ENCODE measurements at regions not wholly inside any gene's neighbourhood (a gene's known extent, or its start where the extent isn't known, plus 50 kb on each side); places are given as distances from the start of the nearest gene placed in this dataset.

GRCh38 chr6:94414041-94414440, 994.7 kb upstream of the EPHA7 start:
- CTCF ChIA-PET, result no interaction called here
- H3K4me3 ChIP-seq (ENCODE audit: low read depth, low read length), result no peak overlapping the region
- TF ChIP-seq CTCF (IDR thresholded peaks at IDR 0.05; ENCODE audit: insufficient read depth, low read length, missing control alignments), result no peak
- POLR2A ChIA-PET, result no interaction called here
- no peak for DNase-seq (ENCODE audit: low read depth, low spot score)

GRCh38 chr6:94401311-94401710, 982.0 kb upstream of the EPHA7 start:
- ChIA-PET POLR2A (no interaction called here), CTCF (no interaction called here)
- TF ChIP-seq CTCF (IDR thresholded peaks at IDR 0.05; ENCODE audit: insufficient read depth, low read length, missing control alignments), result no peak
- no peak overlapping the region for H3K4me3 ChIP-seq (ENCODE audit: low read depth, low read length)
- DNase-seq (ENCODE audit: low read depth, low spot score), result no peak

GRCh38 chr6:94394822-94395221, 975.5 kb upstream of the EPHA7 start:
- DNase-seq (ENCODE audit: low read depth, low spot score), result no peak
- no peak for TF ChIP-seq CTCF (IDR thresholded peaks at IDR 0.05; ENCODE audit: insufficient read depth, low read length, missing control alignments)
- CTCF ChIA-PET, result no interaction called here
- POLR2A ChIA-PET, result no interaction called here
- H3K4me3 ChIP-seq (ENCODE audit: low read depth, low read length), result no peak overlapping the region

GRCh38 chr6:94389218-94389617, 969.9 kb upstream of the EPHA7 start:
- H3K4me3 ChIP-seq (ENCODE audit: low read depth, low read length), result no peak overlapping the region
- ChIA-PET CTCF (no interaction called here), POLR2A (no interaction called here)
- no peak for DNase-seq (ENCODE audit: low read depth, low spot score)
- TF ChIP-seq CTCF (IDR thresholded peaks at IDR 0.05; ENCODE audit: insufficient read depth, low read length, missing control alignments), result no peak

- DNase-seq (ENCODE audit: low read depth, low spot score), result no peak
- H3K4me3 ChIP-seq (ENCODE audit: low read depth, low read length), result no peak overlapping the region
- CTCF ChIA-PET, result no interaction called here
- no peak for TF ChIP-seq CTCF (IDR thresholded peaks at IDR 0.05; ENCODE audit: insufficient read depth, low read length, missing control alignments)
- POLR2A ChIA-PET, result no interaction called here
Measured at GRCh38 chr6:94377835-94378234, 958.5 kb upstream of the EPHA7 start.

GRCh38 chr6:94376876-94377275, 957.5 kb upstream of the EPHA7 start:
- no peak for TF ChIP-seq CTCF (IDR thresholded peaks at IDR 0.05; ENCODE audit: insufficient read depth, low read length, missing control alignments)
- H3K4me3 ChIP-seq (ENCODE audit: low read depth, low read length), result no peak overlapping the region
- POLR2A ChIA-PET, result no interaction called here
- DNase-seq (ENCODE audit: low read depth, low spot score), result no peak
- CTCF ChIA-PET, result no interaction called here
